ENCODE measurements at regions not wholly inside any gene's neighbourhood (a gene's known extent, or its start where the extent isn't known, plus 50 kb on each side); places are given as distances from the start of the nearest gene placed in this dataset.

DNA sequence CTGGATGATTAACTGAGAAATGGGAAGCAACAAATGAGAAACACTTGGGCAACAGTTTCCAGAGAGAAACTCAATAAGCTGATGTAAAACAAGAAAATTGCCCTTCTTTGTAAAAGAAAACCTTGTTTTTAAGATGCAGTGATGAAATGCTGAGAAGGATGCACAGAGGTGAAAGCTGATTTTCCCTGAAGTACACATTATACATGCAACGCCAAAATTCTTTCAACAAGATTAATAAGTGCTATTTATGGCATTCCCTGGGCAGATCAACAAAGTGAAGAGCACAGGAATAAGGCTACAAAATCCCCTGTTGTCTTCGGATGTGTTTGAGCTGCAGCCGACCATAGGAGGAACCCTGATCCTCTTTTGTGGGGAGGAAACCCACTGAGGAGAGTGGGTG is 208.0 kb upstream of the ANKH start:
- TF ChIP-seq, protein P1, sequence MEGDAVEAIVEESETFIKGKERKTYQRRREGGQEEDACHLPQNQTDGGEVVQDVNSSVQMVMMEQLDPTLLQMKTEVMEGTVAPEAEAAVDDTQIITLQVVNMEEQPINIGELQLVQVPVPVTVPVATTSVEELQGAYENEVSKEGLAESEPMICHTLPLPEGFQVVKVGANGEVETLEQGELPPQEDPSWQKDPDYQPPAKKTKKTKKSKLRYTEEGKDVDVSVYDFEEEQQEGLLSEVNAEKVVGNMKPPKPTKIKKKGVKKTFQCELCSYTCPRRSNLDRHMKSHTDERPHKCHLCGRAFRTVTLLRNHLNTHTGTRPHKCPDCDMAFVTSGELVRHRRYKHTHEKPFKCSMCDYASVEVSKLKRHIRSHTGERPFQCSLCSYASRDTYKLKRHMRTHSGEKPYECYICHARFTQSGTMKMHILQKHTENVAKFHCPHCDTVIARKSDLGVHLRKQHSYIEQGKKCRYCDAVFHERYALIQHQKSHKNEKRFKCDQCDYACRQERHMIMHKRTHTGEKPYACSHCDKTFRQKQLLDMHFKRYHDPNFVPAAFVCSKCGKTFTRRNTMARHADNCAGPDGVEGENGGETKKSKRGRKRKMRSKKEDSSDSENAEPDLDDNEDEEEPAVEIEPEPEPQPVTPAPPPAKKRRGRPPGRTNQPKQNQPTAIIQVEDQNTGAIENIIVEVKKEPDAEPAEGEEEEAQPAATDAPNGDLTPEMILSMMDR (IDR thresholded peaks at IDR 0.05) = no peak
- TF ChIP-seq POLR2A (IDR thresholded peaks at IDR 0.05) (no peak), POLR2AphosphoS5 (IDR thresholded peaks at IDR 0.05) (no peak), EP300 (IDR thresholded peaks at IDR 0.05) (no peak)
